ENCODE measurements at regions not wholly inside any gene's neighbourhood (a gene's known extent, or its start where the extent isn't known, plus 50 kb on each side); places are given as distances from the start of the nearest gene placed in this dataset.

GRCh38 chr4:72895408-72895807 is 174.1 kb downstream of the COX18 start:
- TF ChIP-seq LCOR (CRISPR knock-in tag; IDR thresholded peaks at IDR 0.05) (no peak), CTCF (IDR thresholded peaks at IDR 0.05 in 2 of 3, conservative IDR thresholded peaks at IDR 0.05 in 1 of 3; ENCODE audit: insufficient read depth in 2 of 3, low read depth in 1 of 3, low read length in 3 of 3) (no peak), ZFX (CRISPR knock-in tag; IDR thresholded peaks at IDR 0.05) (no peak), NFE2 (IDR thresholded peaks at IDR 0.05; ENCODE audit: low read depth) (no peak), CBFA2T3 (IDR thresholded peaks at IDR 0.05) (no peak), HOXB6 (CRISPR knock-in tag; IDR thresholded peaks at IDR 0.05; ENCODE audit: borderline replicate concordance) (no peak), CTBP1 (IDR thresholded peaks at IDR 0.05; ENCODE audit: borderline replicate concordance) (no peak), HNRNPUL1 (IDR thresholded peaks at IDR 0.05; ENCODE audit: low read length) (no peak), ZNF12 (CRISPR knock-in tag; IDR thresholded peaks at IDR 0.05) (no peak), GATAD2A (IDR thresholded peaks at IDR 0.05) (no peak), RBBP5 (IDR thresholded peaks at IDR 0.05; ENCODE audit: borderline replicate concordance, insufficient read depth, low read length, poor library complexity, severe bottlenecking) (no peak), CHD1 (IDR thresholded peaks at IDR 0.05; ENCODE audit: low read length) (no peak), NFIC (IDR thresholded peaks at IDR 0.05) (no peak)
